ENCODE measurements at regions not wholly inside any gene's neighbourhood (a gene's known extent, or its start where the extent isn't known, plus 50 kb on each side); places are given as distances from the start of the nearest gene placed in this dataset.

DNA sequence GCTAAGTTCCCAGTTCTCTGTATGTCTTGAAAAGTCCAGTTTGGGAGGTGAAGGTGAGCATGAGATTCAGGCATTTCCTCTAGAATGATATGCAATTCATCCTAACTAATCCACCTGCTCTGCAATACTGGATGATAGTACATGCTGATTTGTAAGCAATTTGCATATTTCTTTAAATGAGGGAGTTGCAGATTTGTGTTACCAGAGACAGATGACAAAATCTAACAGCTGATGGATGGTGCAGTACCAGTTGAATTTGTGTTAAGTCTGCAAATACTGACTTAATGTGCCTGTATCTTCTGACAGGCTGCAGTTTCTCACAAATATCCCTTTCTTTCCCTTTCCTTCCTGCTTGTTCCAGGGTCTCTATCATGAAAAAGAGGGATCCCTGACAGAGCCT, 76.4 kb upstream of the MBIP start:
- Histone ChIP-seq H3K27me3 (no peaks in the 10 kb centered on the region), H3K9me3 (peaks cover 0 to 8% (median 3%) of the 10 kb centered on the region in 4 donors), H3K4me1 (no peaks in the 10 kb centered on the region), H3K36me3 (no peaks in the 10 kb centered on the region), H3K27ac (replicated peaks in 1 of 4) (no peak overlapping the region), H3K4me3 (no peak overlapping the region)
- intact Hi-C loops (cut with DNase I) = no loop called here
- DNase-seq (ENCODE audit: extremely low spot score) = no peak
- TF ChIP-seq EP300 (IDR thresholded peaks at IDR 0.05) (no peak), POLR2AphosphoS5 (IDR thresholded peaks at IDR 0.05) (no peak), POLR2A (IDR thresholded peaks at IDR 0.05; ENCODE audit: low read depth) (no peak)
- TF ChIP-seq, protein P1, sequence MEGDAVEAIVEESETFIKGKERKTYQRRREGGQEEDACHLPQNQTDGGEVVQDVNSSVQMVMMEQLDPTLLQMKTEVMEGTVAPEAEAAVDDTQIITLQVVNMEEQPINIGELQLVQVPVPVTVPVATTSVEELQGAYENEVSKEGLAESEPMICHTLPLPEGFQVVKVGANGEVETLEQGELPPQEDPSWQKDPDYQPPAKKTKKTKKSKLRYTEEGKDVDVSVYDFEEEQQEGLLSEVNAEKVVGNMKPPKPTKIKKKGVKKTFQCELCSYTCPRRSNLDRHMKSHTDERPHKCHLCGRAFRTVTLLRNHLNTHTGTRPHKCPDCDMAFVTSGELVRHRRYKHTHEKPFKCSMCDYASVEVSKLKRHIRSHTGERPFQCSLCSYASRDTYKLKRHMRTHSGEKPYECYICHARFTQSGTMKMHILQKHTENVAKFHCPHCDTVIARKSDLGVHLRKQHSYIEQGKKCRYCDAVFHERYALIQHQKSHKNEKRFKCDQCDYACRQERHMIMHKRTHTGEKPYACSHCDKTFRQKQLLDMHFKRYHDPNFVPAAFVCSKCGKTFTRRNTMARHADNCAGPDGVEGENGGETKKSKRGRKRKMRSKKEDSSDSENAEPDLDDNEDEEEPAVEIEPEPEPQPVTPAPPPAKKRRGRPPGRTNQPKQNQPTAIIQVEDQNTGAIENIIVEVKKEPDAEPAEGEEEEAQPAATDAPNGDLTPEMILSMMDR (IDR thresholded peaks at IDR 0.05) = no peak

DNA sequence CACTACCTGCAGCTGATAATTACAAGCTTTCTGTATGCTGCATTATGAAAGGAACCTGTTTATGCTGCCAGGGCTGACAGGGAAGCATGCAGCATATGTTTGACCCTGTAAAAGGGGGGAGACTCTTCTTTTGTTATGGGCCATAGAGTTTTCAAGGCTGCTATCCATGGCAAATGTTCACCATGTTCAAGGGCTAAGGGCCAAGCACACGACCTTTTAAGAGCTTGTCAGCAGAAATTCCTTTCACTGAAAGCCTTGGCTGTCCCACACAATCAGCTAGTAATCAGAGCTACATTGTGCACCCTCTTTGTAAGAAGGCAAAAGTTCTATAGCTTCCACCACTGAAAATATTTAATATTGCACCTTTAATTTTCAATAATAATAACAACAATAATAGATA, 74.2 kb upstream of the MBIP start:
- no peak for DNase-seq (ENCODE audit: extremely low spot score)
- H3K27ac ChIP-seq (replicated peaks in 1 of 4) = no peak overlapping the region
- 27% methylated on average over 1 of the region's 1 CpG for WGBS
- TF ChIP-seq EP300 (IDR thresholded peaks at IDR 0.05) = no peak
- TF ChIP-seq POLR2A (IDR thresholded peaks at IDR 0.05; ENCODE audit: low read depth) = no peak
- no peak for TF ChIP-seq POLR2AphosphoS5 (IDR thresholded peaks at IDR 0.05)
- H3K4me3 ChIP-seq = no peak overlapping the region
- intact Hi-C loops (cut with DNase I) = no loop called here
- no peaks in the 10 kb centered on the region for H3K36me3 ChIP-seq
- H3K9me3 ChIP-seq = peaks cover 0 to 8% (median 3%) of the 10 kb centered on the region in 4 donors
- H3K4me1 ChIP-seq = no peaks in the 10 kb centered on the region
- no peaks in the 10 kb centered on the region for H3K27me3 ChIP-seq

DNA sequence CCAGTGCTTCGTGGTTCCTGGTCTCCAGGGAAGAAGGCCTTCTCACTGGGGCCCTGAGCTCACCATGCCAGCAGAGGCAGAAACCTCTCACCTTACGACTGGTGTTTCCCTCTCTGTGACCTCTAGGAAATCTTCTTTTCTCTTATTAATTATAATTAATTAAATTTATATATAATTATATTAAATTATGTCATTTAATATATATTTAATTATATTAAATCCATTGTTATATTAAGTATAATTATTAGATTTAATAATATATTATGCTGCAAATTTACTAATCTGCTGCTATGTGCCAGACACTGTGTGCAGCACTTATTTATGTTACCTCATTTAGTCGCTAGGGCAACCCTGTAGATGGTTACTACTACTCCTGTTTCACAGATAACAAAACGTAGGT, 70.3 kb upstream of the MBIP start:
- Histone ChIP-seq H3K4me1 (no peaks in the 10 kb centered on the region), H3K4me3 (no peak overlapping the region), H3K36me3 (no peaks in the 10 kb centered on the region), H3K27ac (replicated peaks in 1 of 4) (no peak overlapping the region), H3K9me3 (no peaks in the 10 kb centered on the region), H3K27me3 (no peaks in the 10 kb centered on the region)
- WGBS = 71% methylated on average over 4 of the region's 4 CpGs
- TF ChIP-seq POLR2A (IDR thresholded peaks at IDR 0.05; ENCODE audit: low read depth) (no peak), POLR2AphosphoS5 (IDR thresholded peaks at IDR 0.05) (no peak), EP300 (IDR thresholded peaks at IDR 0.05) (no peak)
- TF ChIP-seq, protein P1 (IDR thresholded peaks at IDR 0.05) = no peak
- intact Hi-C loops (cut with DNase I) = no loop called here
- no peak for DNase-seq (ENCODE audit: extremely low spot score)

DNA sequence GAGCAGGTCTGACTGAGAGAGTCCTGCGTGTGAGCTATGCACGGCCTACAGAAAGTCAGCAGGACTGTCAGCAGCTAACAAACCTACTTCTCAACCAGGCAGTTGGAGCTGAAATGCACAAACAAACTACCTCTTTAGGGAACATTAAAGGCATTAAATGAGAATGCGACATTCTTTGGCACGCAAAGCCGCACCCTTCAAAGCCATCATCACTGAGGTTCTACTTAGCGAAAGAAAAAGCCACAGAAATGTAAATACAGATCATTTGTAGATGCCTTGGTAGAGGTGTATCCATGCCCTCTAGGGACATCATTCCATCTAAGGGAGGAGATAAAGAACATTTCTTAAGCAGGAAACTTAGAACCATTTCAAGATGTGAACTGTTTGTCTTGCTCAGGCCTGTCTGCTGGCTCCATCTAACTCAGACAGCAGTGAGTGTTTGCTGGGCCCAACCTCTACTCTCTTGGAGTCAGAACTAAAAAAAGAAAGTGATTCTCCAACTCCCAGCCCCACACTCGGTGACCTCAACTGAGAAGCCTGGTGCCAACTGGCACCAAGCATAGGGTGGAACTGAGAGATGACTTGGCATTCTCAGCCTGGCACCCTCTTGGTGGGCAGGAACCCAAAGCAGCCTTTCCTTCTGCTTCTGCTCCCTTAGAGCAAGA, 63.5 kb upstream of the MBIP start:
- intact Hi-C loops (cut with DNase I) = loop anchor here (10.0 kb wide), 1 partner anchor 479 kb away; no protein-coding TSS in a partner anchor
- H3K36me3 ChIP-seq = no peaks in the 10 kb centered on the region
- H3K9me3 ChIP-seq = no peaks in the 10 kb centered on the region
- WGBS = 83% methylated on average over 7 of the region's 7 CpGs
- peak overlapping the region in 1 of 4 donors; percentile 2 for H3K27ac ChIP-seq (replicated peaks in 1 of 4)
- H3K27me3 ChIP-seq = no peaks in the 10 kb centered on the region
- peaks cover 0 to 10% (median 2%) of the 10 kb centered on the region in 4 donors for H3K4me1 ChIP-seq
- DNase-seq (ENCODE audit: extremely low spot score) = no peak
- TF ChIP-seq POLR2A (IDR thresholded peaks at IDR 0.05; ENCODE audit: low read depth) = no peak
- no peak overlapping the region for H3K4me3 ChIP-seq

DNA sequence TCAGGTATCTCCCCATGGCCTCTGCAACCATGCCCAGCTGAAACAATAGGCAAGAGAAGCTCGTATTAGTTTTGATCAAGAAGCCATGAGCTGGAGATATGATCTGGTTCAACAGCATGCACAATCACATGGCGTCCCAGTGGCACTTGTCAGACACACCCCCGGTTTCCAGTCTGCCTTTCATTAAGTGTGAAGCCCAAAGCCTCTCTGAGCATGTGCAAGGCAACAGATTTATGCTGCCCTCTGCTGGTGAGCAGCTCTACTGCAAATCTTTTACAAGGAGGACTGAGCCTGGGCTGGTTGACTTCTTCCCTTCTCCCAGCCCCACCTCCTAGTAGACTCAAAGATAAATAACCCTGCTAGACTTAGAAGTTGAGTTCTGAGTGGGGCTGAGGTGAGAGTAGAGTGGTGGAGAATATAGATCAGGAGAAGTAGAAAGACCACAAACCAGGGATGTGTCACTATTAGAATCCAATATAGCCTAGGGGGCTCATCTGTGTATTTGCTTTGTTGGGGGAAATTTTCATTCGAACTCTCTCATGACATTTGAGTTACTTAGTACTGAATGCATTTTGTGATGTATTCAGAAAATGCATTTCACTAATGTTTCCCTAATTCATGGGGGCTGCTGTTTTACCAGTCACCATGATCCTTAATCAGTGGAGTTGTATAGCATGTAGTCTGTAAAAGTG, 53.7 kb upstream of the MBIP start:
- no peak for DNase-seq (ENCODE audit: extremely low spot score)
- 22% methylated on average over 4 of the region's 4 CpGs for WGBS
- peaks cover 0 to 8% (median 0%) of the 10 kb centered on the region in 4 donors for H3K27me3 ChIP-seq
- H3K4me3 ChIP-seq = no peak overlapping the region
- no peak overlapping the region for H3K27ac ChIP-seq (replicated peaks in 1 of 4)
- H3K36me3 ChIP-seq = no peaks in the 10 kb centered on the region
- no peaks in the 10 kb centered on the region for H3K9me3 ChIP-seq
- intact Hi-C loops (cut with DNase I) = no loop called here
- TF ChIP-seq POLR2AphosphoS5 (IDR thresholded peaks at IDR 0.05) (peak in 1 of 2 donors; percentile 9), EP300 (IDR thresholded peaks at IDR 0.05) (no peak), POLR2A (IDR thresholded peaks at IDR 0.05; ENCODE audit: low read depth) (no peak)
- TF ChIP-seq, protein P1 (IDR thresholded peaks at IDR 0.05) = peak; percentile 64 to 82 (median 66)
- H3K4me1 ChIP-seq = no peaks in the 10 kb centered on the region

Small RNA genes in the stretch of these regions (small RNA-seq; reads per million reads assigned to genes)
- gene RNU7-93P = 0 reads per million in 3 donors

Measured in esophagus muscularis mucosa (tissue), 4 donors.